ENCODE measurements at regions not wholly inside any gene's neighbourhood (a gene's known extent, or its start where the extent isn't known, plus 50 kb on each side); places are given as distances from the start of the nearest gene placed in this dataset.

GRCh38 chr11:133586903-133587517, 54.7 kb upstream of the OPCML start:
- no peak for TF ChIP-seq POLR2A (IDR thresholded peaks at IDR 0.05)
- TF ChIP-seq, protein P1, sequence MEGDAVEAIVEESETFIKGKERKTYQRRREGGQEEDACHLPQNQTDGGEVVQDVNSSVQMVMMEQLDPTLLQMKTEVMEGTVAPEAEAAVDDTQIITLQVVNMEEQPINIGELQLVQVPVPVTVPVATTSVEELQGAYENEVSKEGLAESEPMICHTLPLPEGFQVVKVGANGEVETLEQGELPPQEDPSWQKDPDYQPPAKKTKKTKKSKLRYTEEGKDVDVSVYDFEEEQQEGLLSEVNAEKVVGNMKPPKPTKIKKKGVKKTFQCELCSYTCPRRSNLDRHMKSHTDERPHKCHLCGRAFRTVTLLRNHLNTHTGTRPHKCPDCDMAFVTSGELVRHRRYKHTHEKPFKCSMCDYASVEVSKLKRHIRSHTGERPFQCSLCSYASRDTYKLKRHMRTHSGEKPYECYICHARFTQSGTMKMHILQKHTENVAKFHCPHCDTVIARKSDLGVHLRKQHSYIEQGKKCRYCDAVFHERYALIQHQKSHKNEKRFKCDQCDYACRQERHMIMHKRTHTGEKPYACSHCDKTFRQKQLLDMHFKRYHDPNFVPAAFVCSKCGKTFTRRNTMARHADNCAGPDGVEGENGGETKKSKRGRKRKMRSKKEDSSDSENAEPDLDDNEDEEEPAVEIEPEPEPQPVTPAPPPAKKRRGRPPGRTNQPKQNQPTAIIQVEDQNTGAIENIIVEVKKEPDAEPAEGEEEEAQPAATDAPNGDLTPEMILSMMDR (IDR thresholded peaks at IDR 0.05): no peak

Data from lower leg skin (tissue), 3 donors.